SU-DHL-6 (cell line): ENCODE measurements at regions not wholly inside any gene's neighbourhood (a gene's known extent, or its start where the extent isn't known, plus 50 kb on each side); places are given as distances from the start of the nearest gene placed in this dataset.

ENCODE experiments used
- H2AFZ ChIP-seq: fragments of 200-600 bp; sonication (generic); 2 replicates; pipeline ENCODE4 v1.6.1; 2014; ENCODE audit warnings: low read depth, mild to moderate bottlenecking, moderate library complexity, mixed read lengths, antibody characterized with exemption, low read length; ENCODE audit not compliant: severe bottlenecking
- H3F3A ChIP-seq: fragments of 200-600 bp; shearing (Covaris generic); 2 replicates; pipeline ENCODE4 v1.6.0; 2016; ENCODE audit warnings: antibody characterized with exemption, mild to moderate bottlenecking; ENCODE audit not compliant: insufficient read depth
- H3K27ac ChIP-seq: fragments of 200-600 bp; sonication (generic); 2 replicates; pipeline ENCODE4 v1.5.1; 2016; ENCODE audit warnings: low read depth, mild to moderate bottlenecking, low read length, moderate library complexity, mixed read lengths
- H3K27me3 ChIP-seq: fragments of 200-600 bp; sonication (generic), shearing (Covaris generic); 2 replicates; pipeline ENCODE4 v1.6.0; 2014; ENCODE audit warnings: mild to moderate bottlenecking, low read length
- H3K36me3 ChIP-seq: fragments of 200-600 bp; sonication (generic); 2 replicates; pipeline ENCODE4 v1.6.1; 2014; ENCODE audit warnings: mild to moderate bottlenecking, low read length, mixed read lengths
- H3K4me2 ChIP-seq: fragments of 300-600, 200-600 bp; shearing (Covaris generic), sonication (generic); 2 replicates; pipeline ENCODE4 v1.6.0; 2014; ENCODE audit warnings: low read length, low read depth, mild to moderate bottlenecking; ENCODE audit not compliant: poor library complexity, severe bottlenecking
- H3K4me3 ChIP-seq: fragments of 200-600 bp; sonication (generic); 2 replicates; pipeline ENCODE4 v1.5.1; 2014; ENCODE audit warnings: antibody characterized with exemption, low read length, mild to moderate bottlenecking, mixed read lengths; ENCODE audit not compliant: insufficient read depth, poor library complexity, severe bottlenecking
- H3K79me2 ChIP-seq: fragments of 200-600 bp; sonication (generic); 2 replicates; pipeline ENCODE4 v1.6.1; 2014; ENCODE audit warnings: mild to moderate bottlenecking, low read length, moderate library complexity; ENCODE audit not compliant: insufficient read depth
- H3K9ac ChIP-seq: fragments of 200-600 bp; sonication (generic); 2 replicates; pipeline ENCODE4 v1.7.0; 2014; ENCODE audit warnings: mild to moderate bottlenecking, low read length
- H3K9me2 ChIP-seq: fragments of 200-600 bp; sonication (generic); replicated peaks from 2 replicates; pipeline ENCODE4 v1.6.1; 2014; ENCODE audit warnings: low read length; ENCODE audit not compliant: insufficient read depth
- H3K9me3 ChIP-seq: fragments of 200-600 bp; sonication (generic); 2 replicates; pipeline ENCODE4 v1.6.1; 2014; ENCODE audit warnings: low read length, mixed read lengths; ENCODE audit not compliant: insufficient read depth
- H4K20me1 ChIP-seq: fragments of 200-600 bp; sonication (generic); 2 replicates; pipeline ENCODE4 v1.6.1; 2014; ENCODE audit warnings: low read depth, mild to moderate bottlenecking, antibody characterized with exemption, low read length, moderate library complexity, mixed read lengths
- CTCF ChIP-seq: fragments of 200-600 bp; sonication (generic); IDR thresholded peaks from one replicate; pipeline ENCODE4 v1.5.1; 2017; ENCODE audit warnings: antibody characterized with exemption, mild to moderate bottlenecking, low read length, moderate library complexity; ENCODE audit not compliant: insufficient read depth, poor library complexity, severe bottlenecking
- EZH2phosphoT487 ChIP-seq: fragments of 200-600 bp; sonication (generic), shearing (Covaris generic); conservative IDR thresholded peaks from 2 replicates; pipeline ENCODE4 v1.6.1; 2018; ENCODE audit warnings: mild to moderate bottlenecking, antibody characterized with exemption, low read length, moderate library complexity, mixed read lengths

- TF ChIP-seq EZH2phosphoT487 (no peak), CTCF (no peak)
- no peak overlapping the region for H2AFZ ChIP-seq
Observed at GRCh38 chr13:84684804-84685203, 802.5 kb upstream of the SLITRK1 start.

GRCh38 chr13:84684048-84684662, 801.9 kb upstream of the SLITRK1 start:
- Histone ChIP-seq H3K9me2 (no peaks in the 10 kb centered on the region; the same call in 1 of the 2 replicates), H3K4me2 (no peak overlapping the region), H3K27ac (no peak overlapping the region), H3K27me3 (no peaks in the 10 kb centered on the region), H3K4me3 (no peak overlapping the region), H3K9ac (no peak overlapping the region), H3K79me2 (no peaks in the 10 kb centered on the region), H2AFZ (no peak overlapping the region), H3K36me3 (no peaks in the 10 kb centered on the region), H3K9me3 (peaks cover 6% of the 10 kb centered on the region; the same call in 1 of the 2 replicates), H4K20me1 (no peaks in the 10 kb centered on the region), H3F3A (no peaks in the 10 kb centered on the region)
- TF ChIP-seq CTCF: no peak
- TF ChIP-seq EZH2phosphoT487: no peak

More at GRCh38 chr13:84684804-84685203, 802.5 kb upstream of the SLITRK1 start:
- Histone ChIP-seq H3K9ac (no peak overlapping the region), H4K20me1 (no peaks in the 10 kb centered on the region), H3K27me3 (no peaks in the 10 kb centered on the region), H3K9me3 (peaks cover 6% of the 10 kb centered on the region; the same call in 1 of the 2 replicates), H3K36me3 (no peaks in the 10 kb centered on the region), H3K9me2 (no peaks in the 10 kb centered on the region; the same call in 1 of the 2 replicates), H3F3A (no peaks in the 10 kb centered on the region), H3K4me3 (no peak overlapping the region), H3K27ac (no peak overlapping the region), H3K79me2 (no peaks in the 10 kb centered on the region), H3K4me2 (no peak overlapping the region)

- Histone ChIP-seq H3K4me3 (no peak overlapping the region), H4K20me1 (no peaks in the 10 kb centered on the region), H3K4me2 (no peak overlapping the region), H3K9me2 (no peaks in the 10 kb centered on the region; the same call in 1 of the 2 replicates), H3K9me3 (peaks cover 6% of the 10 kb centered on the region; the same call in 1 of the 2 replicates), H3K27ac (no peak overlapping the region), H3K79me2 (no peaks in the 10 kb centered on the region), H3F3A (no peaks in the 10 kb centered on the region), H3K27me3 (no peaks in the 10 kb centered on the region), H3K36me3 (no peaks in the 10 kb centered on the region), H3K9ac (no peak overlapping the region), H2AFZ (no peak overlapping the region)
- TF ChIP-seq CTCF: no peak
Observed at GRCh38 chr13:84683448-84683847, 801.2 kb upstream of the SLITRK1 start.
